Left lobe of liver (tissue), 2 donors: ENCODE measurements at regions not wholly inside any gene's neighbourhood (a gene's known extent, or its start where the extent isn't known, plus 50 kb on each side); places are given as distances from the start of the nearest gene placed in this dataset.
"Not testable (repeated sequence)": the region's sequence is repeated elsewhere in the genome, so short reads cannot be mapped to it uniquely, and the experiment has no call there.

ENCODE experiments used
- ATAC-seq: fragments of 200-7000 bp; cut with Tn5 transposase; one replicate; pipeline ENCODE4 v1.9.1; 2020; ENCODE audit warnings: mild to moderate bottlenecking, moderate library complexity
- DNase-seq: peaks from one replicate; pipeline ENCODE4 v3.0.0-alpha.2; 2020; ENCODE audit warnings: low spot score
- donor health status: DM: no; HTN: no; CAD: no; lungs with moderate emphysema.
- donor health status: DM: no; HTN: yes; CAD: no.

DNA sequence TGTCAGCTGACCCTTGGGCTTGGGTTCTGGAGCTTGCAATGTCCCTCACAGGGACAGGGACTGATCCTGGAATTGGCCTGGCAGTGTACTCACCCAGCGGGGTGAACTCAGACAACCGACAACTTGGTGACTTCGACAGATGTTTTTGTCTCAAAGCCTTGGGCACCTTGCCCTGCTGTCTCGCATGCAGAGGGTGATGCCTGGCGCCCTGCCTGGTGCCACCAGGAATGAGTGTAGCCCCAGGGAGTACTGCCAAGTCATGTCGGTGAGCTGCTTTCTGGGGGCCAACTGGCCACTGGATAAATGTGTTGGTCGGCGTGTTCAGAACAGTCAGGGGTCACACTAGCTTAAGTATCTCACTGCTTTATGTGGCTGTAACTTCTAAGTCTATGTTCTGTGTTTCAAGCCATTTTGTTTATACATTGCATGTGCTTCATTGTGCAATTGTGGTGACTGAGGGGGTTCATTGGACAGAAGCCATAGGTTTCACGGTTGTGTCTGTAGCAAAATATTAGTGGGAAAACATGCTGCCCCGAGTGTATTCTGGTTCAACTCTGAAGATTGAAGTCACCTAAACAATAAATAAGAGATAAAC lies 96.3 kb upstream of the TNFSF11 start:
- DNase-seq (no peak), ATAC-seq (no peak)

DNA sequence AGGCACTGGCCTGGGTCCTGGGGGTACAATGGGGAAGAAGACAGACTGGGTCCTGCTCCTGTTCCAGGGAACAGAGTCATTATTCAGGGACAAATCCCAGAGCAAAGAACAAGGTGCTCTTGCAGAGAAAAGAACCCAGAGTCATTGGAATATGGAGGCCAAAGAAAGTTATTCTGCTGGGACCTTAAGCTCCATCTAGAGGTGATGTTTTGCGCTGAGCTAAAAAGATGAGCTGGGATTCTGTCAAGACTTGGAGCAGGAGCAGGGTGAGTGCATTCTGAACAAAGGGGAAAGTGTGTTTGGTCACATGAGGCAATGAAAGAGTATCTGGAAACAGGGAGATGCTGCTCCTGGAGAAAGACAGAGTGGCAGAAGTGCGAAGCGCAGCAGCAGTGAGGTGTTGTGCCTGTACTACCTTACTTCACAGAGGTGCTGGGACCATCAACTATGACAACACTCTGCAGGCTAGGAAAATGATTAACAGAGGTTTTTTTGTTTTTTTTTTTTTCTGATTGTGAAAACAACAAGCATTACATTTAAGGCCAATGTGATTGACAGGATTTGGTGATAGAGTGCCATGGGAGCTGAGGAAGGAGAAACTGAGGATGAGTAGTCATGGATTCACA lies 95.3 kb upstream of the TNFSF11 start:
- ATAC-seq, result peak; percentile 87
- no peak for DNase-seq

DNA sequence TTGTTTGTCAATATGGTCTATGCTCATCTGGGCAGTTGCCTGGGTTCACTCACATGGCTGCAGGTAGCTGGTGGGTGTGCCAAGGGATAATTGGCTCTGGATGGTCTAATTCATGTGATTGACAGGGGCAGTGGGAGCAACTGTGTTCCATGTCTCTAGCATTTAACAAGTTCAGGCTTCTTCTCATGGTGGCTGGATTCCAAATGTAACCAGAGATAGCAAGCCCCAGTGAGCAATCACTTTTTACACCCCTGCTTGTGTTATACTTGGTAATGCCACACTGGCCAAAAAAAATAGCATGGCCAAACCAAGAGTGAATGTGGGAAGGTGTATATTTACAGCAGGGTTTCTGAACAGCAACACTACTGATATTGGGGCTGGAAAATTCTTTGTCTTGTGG lies 89.6 kb upstream of the TNFSF11 start:
- no peak for ATAC-seq
- no peak for DNase-seq

DNA sequence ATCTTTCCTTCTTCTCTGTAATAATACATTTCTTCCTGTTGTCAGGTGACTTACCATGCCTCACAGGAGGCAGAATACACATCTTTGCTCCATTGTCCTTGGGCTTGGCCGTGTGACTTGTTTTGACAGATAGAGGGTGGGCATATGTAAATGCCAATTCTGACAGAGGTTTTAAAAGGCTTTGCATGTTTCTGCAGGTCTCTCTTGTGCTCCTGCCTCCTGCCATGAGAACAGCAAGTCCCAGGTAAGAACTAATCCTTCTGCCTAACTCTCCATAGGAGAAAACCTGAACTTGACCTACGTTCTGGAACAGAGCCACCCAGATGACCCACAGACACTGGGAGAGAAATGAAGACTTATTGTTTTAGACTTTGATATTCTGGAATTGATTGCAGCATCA lies 88.7 kb upstream of the TNFSF11 start:
- DNase-seq, result no peak
- ATAC-seq, result no peak

DNA sequence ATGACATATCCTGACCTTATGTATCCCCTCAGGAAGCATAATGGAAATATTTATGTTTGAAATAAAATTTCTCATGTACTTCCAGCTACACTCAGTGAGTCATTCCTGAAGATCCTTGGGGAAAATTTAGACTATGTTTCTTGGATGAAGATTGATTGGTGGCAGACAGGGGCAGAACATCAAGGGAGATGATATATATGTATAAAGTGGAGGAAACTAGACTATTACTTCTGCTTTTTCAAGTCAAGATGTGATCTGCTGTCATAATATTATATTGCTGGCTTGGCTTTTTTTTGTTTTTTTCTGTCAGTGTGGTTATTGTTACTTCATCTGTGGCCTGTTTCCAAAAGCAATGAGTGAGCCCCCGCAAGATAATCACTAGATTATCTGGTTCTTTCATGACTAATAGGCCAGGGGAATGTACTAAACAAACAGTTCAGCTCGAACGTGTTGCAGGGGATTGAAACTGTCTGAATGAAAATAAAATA lies 87.2 kb upstream of the TNFSF11 start:
- ATAC-seq (no peak), DNase-seq (no peak)

DNA sequence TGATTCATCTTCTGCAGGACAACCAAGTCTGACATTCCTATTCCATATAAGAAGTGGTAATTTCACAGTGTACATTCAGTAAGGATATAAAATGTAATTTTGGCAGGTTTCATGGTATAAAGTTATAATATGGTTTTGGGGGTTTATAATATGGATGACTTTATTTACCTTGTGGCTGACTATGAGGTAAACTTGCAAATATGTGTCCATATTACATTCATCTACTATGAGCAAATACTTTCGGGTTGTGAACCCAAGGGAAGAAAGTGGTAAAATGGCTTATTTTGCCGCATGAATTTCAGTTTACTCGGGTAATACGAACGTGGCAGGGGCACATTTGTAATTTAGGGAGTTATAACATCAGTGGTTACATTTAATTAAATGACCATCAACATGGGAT lies 86.7 kb upstream of the TNFSF11 start:
- ATAC-seq (no peak), DNase-seq (no peak)

DNA sequence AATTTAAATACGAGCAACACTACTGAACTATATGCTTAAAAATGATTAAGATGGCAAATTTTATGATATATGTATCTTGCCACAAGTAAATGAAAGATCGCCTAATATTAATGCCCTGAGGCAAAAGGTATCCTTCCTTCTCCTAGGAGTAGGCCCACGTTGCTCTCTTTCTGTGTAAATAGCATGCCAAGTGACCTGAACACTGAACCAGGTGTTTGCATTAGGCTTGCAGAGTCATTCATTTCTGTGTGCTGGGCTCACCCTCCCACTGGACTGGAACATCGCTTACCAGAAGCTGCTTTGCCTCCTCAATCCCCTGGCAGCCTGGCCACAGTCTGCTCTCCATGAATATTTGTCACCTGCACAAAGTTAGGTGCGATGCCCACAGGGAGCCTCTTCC lies 83.3 kb upstream of the TNFSF11 start:
- ATAC-seq (peak; percentile 45), DNase-seq (no peak)

DNA sequence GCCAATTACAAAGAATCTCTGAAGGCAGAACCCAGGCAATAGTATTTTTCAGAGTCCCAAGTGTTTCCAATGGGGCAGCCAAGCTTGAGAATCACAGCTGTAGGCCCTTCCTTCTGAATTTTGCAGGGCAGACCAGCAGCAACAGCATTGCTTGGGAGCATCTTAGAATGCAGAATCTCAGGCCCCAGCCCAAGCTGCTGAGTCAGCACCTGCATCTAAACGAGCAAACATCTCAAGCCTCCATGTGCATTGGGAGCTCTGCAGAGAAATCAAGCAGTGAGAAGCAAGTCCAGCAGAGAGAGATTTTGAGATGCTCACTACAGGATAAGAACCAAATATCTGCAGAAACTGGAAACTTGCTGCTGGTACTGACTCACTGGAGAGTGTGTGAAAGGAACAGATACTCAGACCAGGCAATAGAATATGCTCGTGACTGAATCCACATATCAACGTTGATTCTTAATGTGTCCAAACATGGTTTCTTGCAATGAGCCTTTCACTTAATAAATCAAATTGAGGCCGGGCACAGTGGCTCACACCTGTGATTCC lies 81.5 kb upstream of the TNFSF11 start:
- no peak for ATAC-seq
- DNase-seq, result no peak

DNA sequence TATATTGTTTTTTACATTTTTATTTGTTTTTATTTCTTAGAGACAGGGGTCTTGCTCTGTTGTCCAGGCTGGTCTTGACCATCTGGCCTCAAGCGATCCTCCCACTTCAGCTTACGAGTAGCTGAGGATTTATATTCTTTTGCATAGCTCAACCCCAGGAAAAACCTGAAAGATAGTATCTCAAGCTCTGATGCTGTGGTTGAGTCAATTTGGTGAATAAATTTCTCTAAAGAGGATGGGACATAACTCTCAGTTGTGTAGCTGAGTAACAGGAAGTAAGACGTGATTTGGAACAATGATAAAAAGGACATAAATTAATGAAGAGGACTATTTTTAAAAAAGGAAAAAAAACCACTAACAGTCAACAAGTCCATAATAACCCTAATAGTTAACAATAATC lies 79.8 kb upstream of the TNFSF11 start:
- ATAC-seq (no peak), DNase-seq (no peak)

DNA sequence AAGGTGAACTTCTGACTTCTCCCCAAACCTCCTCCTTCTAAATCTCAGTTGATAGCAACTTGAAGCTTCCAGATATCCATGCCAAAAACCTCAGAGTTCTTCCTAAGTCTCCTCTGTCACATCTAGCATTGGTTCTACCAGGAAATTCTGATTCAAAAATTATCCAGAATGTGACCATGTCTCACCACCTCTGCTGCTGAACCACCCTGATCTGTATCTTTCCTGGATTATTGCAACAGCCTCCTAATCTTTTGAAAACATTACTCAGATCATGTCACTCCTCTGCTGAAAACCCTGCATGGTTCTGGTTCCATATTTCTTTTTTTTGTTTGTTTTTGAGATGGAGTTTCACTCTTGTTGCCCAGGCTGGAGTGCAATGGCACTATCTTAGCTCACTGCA lies 78.7 kb upstream of the TNFSF11 start:
- DNase-seq (no peak), ATAC-seq (no peak)

DNA sequence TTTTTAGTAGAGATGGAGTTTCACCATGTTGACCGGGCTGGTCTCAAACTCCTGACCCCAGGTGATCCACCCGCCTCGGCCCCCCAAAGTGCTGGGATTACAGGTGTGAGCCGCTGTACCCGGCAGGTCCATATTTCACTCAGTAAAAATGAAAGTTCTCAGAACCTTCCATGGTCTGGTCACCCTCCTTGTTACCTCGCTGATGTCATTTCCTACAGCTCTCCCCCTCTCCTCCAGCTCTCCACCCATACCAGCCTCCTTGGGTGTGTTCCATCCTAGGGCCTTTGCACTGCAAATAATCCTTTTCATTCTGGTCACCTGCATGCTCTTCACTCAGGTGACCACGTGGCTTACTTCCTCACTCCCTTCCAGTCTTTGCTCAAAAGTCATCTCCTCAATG lies 78.2 kb upstream of the TNFSF11 start:
- ATAC-seq (no peak), DNase-seq (no peak)

DNA sequence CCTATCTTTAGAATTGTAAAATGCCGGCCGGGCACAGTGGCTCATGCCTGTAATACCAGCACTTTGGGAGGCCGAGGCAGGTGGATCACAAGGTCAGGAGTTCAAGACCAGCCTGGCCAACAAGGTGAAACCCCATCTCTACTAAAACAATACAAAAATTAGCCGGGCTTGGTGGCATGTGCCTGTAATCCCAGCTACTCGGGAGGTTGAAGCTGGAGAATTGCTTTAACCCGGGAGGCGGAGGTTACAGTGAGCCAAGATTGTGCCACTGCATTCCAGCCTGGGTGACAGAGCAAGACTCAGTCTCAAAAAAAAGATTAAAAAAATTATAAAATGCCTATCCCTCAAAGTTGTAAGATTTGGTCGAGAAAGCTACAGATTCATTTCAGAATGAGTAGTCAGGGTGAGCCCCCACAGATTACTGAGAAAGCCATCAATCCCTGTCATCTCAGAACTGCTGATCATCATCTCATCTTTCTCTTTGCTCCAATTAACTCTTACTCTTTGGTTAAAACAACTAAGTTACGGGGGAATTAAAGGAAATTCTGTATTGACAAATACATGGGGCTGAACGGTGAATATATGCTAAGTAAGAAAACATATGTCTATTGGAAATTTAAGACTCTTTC lies 76.9 kb upstream of the TNFSF11 start:
- not testable (repeated sequence) for DNase-seq, ATAC-seq

DNA sequence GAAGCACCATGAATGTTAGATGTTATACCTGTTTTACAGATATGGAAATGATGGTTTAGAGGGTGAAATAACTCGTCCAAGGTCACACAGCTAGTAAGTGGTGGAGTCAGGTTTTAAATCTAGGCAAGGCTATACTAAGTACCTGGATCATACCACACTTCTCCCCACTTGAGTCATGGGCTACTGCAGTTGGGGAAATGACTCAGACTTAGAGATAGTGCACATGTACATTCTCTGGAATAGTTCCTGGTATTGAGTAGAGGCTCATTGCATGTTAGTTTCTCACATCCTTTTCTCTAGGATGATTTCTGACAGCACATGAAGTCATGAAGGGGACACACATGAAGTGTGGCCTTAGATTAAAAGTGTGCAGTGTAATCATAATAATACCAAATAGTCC lies 76.2 kb upstream of the TNFSF11 start:
- ATAC-seq, result no peak
- DNase-seq, result no peak

DNA sequence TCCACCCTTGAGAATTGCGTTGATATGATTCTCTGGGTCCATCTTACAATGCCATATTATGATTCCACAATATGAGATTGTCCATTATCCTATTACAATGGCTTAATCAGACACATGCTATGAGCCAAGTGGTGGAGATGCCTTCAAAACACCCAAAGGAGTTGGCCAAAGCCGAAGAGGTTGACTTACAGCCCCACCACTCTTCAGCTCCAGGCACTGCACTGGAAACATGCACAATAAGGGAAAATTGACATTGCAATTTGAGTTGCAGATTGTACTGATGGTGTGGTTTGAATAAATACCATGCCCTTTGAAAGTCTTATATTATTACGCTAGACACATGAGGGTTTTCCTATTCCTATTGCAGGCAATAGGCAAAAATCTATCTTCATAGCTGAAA lies 75.4 kb upstream of the TNFSF11 start:
- DNase-seq (no peak), ATAC-seq (no peak)
